ENCODE measurements at regions not wholly inside any gene's neighbourhood (a gene's known extent, or its start where the extent isn't known, plus 50 kb on each side); places are given as distances from the start of the nearest gene placed in this dataset.

- FAIRE-seq (no peak), ATAC-seq (no peak), DNase-seq (ENCODE audit: low read depth, low spot score) (no peak)
- H3K27me3 ChIP-seq (replicated peaks in 1 of 2; ENCODE audit: control insufficient read depth in 2 of 2, insufficient read depth in 2 of 2, low read length in 1 of 2) = no peaks in the 10 kb centered on the region
- H3K9ac ChIP-seq (ENCODE audit: control insufficient read depth, insufficient read depth, low read length) = no peak overlapping the region
- no peak overlapping the region for H2AFZ ChIP-seq (ENCODE audit: control insufficient read depth, low read depth, low read length)
- in situ Hi-C loops (cut with MboI) (loop anchor here (10.0 kb wide), 1 partner anchor 1500 kb away; no protein-coding TSS in a partner anchor), intact Hi-C loops (cut with micrococcal nuclease; ENCODE audit: unreplicated experiment) (loop anchor here (5.0 kb wide), 3 partner anchors 382 to 1577 kb away; no protein-coding TSS in a partner anchor)
- peaks cover 2% of the 10 kb centered on the region; the same call in 1 of the 3 replicates for H3K9me3 ChIP-seq (replicated peaks; ENCODE audit: control insufficient read depth, insufficient read depth, low read length)
- no TSS peak for BruUV-seq (replicated peaks)
- SMC1A ChIA-PET (ENCODE audit: uncharacterized antibody, unreplicated experiment) = interaction anchor here (2.5 kb wide), 1 partner anchor 18 kb away, joined by 5 read pairs; no protein-coding TSS in a partner anchor
- WGBS (ENCODE audit: insufficient coverage, insufficient replicate concordance, low lambda C conversion rate, missing lambda C conversion rate) = 9% methylated on average over 1 of the region's 1 CpG
- H3K27ac ChIP-seq (ENCODE audit: control insufficient read depth, insufficient read depth) = no peak overlapping the region
- no peak overlapping the region for H3K4me3 ChIP-seq
- CTCF ChIA-PET = no interaction called here
- no peak overlapping the region for H3K4me2 ChIP-seq (ENCODE audit: control insufficient read depth, insufficient read depth)
- RAD21 ChIA-PET (ENCODE audit: unreplicated experiment) = interaction anchor here (0.6 kb wide), 1 partner anchor 102 kb away, joined by 4 read pairs; no protein-coding TSS in a partner anchor
- TF ChIP-seq BCLAF1 (IDR thresholded peaks at IDR 0.05) (no peak), SMAD5 (IDR thresholded peaks at IDR 0.05; ENCODE audit: low read depth) (no peak), RCOR1 (conservative IDR thresholded peaks at IDR 0.05; ENCODE audit: low read depth, low read length) (no peak), KDM1A (IDR thresholded peaks at IDR 0.05; ENCODE audit: borderline replicate concordance) (no peak), PML (IDR thresholded peaks at IDR 0.05; ENCODE audit: low read length) (no peak), RELA (IDR thresholded peaks at IDR 0.05; ENCODE audit: borderline replicate concordance, partially characterized antibody) (no peak), PRDM15 (CRISPR knock-in tag; IDR thresholded peaks at IDR 0.05) (no peak), RFX5 (IDR thresholded peaks at IDR 0.05; ENCODE audit: low read depth, low read length) (no peak), TCF12 (IDR thresholded peaks at IDR 0.05; ENCODE audit: low read depth, low read length) (no peak), HDAC2 (IDR thresholded peaks at IDR 0.05) (no peak)
- POLR2A ChIA-PET = no interaction called here
- no peaks in the 10 kb centered on the region for H4K20me1 ChIP-seq (ENCODE audit: control insufficient read depth, insufficient read depth)
- no peaks in the 10 kb centered on the region for H3K79me2 ChIP-seq (ENCODE audit: control insufficient read depth, insufficient read depth, low read length)
- no peaks in the 10 kb centered on the region for H3K36me3 ChIP-seq (ENCODE audit: control insufficient read depth in 2 of 2, insufficient read depth in 2 of 2, low read length in 1 of 2)
- peaks cover 6% of the 10 kb centered on the region for H3K4me1 ChIP-seq (ENCODE audit: control insufficient read depth, insufficient read depth, low read length)
Observed at GRCh38 chr9:117784996-117785395, 80.8 kb downstream of the TLR4 start.

All from GM12878 (cell line).